ENCODE measurements at regions not wholly inside any gene's neighbourhood (a gene's known extent, or its start where the extent isn't known, plus 50 kb on each side); places are given as distances from the start of the nearest gene placed in this dataset.
"Not testable (repeated sequence)": the region's sequence is repeated elsewhere in the genome, so short reads cannot be mapped to it uniquely, and the experiment has no call there.

- DNase-seq (ENCODE audit: low read depth in 2 of 2) = no peak
Observed at GRCh38 chr2:64251497-64252250, 107.5 kb upstream of the PELI1 start.

GRCh38 chr2:64252251-64252978, 108.2 kb upstream of the PELI1 start:
- not testable (repeated sequence) for DNase-seq (ENCODE audit: low read depth in 2 of 2)

- DNase-seq (ENCODE audit: low read depth in 2 of 2) = not testable (repeated sequence)
Observed at GRCh38 chr2:64253421-64253820, 109.2 kb upstream of the PELI1 start.

- no peak for DNase-seq (ENCODE audit: low read depth in 2 of 2)
Observed at GRCh38 chr2:64258566-64258965, 114.3 kb upstream of the PELI1 start.

GRCh38 chr2:64259312-64259711, 115.1 kb upstream of the PELI1 start:
- DNase-seq (ENCODE audit: low read depth in 2 of 2) = no peak

- no peak for DNase-seq (ENCODE audit: low read depth in 2 of 2)
Observed at GRCh38 chr2:64260093-64260803, 116.0 kb upstream of the PELI1 start.

- no peak for DNase-seq (ENCODE audit: low read depth in 2 of 2)
Observed at GRCh38 chr2:64260817-64261216, 116.6 kb upstream of the PELI1 start.

GRCh38 chr2:64262071-64262470, 117.9 kb upstream of the PELI1 start:
- DNase-seq (ENCODE audit: low read depth in 2 of 2) = no peak

GRCh38 chr2:64262816-64263215, 118.6 kb upstream of the PELI1 start:
- DNase-seq (ENCODE audit: low read depth in 2 of 2) = no peak

GRCh38 chr2:64263315-64263714, 119.1 kb upstream of the PELI1 start:
- DNase-seq (ENCODE audit: low read depth in 2 of 2) = no peak

GRCh38 chr2:64267699-64268098, 123.5 kb upstream of the PELI1 start:
- DNase-seq (ENCODE audit: low read depth in 2 of 2) = no peak

GRCh38 chr2:64268330-64269048, 124.3 kb upstream of the PELI1 start:
- DNase-seq (ENCODE audit: low read depth in 2 of 2) = no peak

- DNase-seq (ENCODE audit: low read depth in 2 of 2) = no peak
Observed at GRCh38 chr2:64273524-64274398, 129.5 kb upstream of the PELI1 start.

- DNase-seq (ENCODE audit: low read depth in 2 of 2) = no peak
Observed at GRCh38 chr2:64274399-64275173, 130.4 kb upstream of the PELI1 start.

- DNase-seq (ENCODE audit: low read depth in 2 of 2) = no peak
Observed at GRCh38 chr2:64275174-64275466, 130.9 kb upstream of the PELI1 start.

GRCh38 chr2:64276417-64277095, 132.3 kb upstream of the PELI1 start:
- no peak for DNase-seq (ENCODE audit: low read depth in 2 of 2)

GRCh38 chr2:64277101-64277849, 133.1 kb upstream of the PELI1 start:
- no peak for DNase-seq (ENCODE audit: low read depth in 2 of 2)

- not testable (repeated sequence) for DNase-seq (ENCODE audit: low read depth in 2 of 2)
Observed at GRCh38 chr2:64280812-64281211, 136.6 kb upstream of the PELI1 start.

- DNase-seq (ENCODE audit: low read depth in 2 of 2) = no peak
Observed at GRCh38 chr2:64283006-64283570, 138.9 kb upstream of the PELI1 start.

Data from stimulated activated CD4-positive, alpha-beta T cell treated with anti-CD3 and anti-CD28 coated beads, Interleukin-4, amount 100 ng/mL, for 48 hours (primary cell).